ENCODE measurements at regions not wholly inside any gene's neighbourhood (a gene's known extent, or its start where the extent isn't known, plus 50 kb on each side); places are given as distances from the start of the nearest gene placed in this dataset.

GRCh38 chr10:118102121-118102520 lies 55.4 kb upstream of the RAB11FIP2 start:
- no peak overlapping the region for H3K27ac Mint-ChIP-seq (ENCODE audit: unreplicated experiment)
- no peaks in the 10 kb centered on the region for H3K27me3 Mint-ChIP-seq (ENCODE audit: unreplicated experiment)
- H3K36me3 Mint-ChIP-seq (ENCODE audit: insufficient read depth, unreplicated experiment): no peaks in the 10 kb centered on the region
- no peaks in the 10 kb centered on the region for H3K4me1 Mint-ChIP-seq (ENCODE audit: low read depth, unreplicated experiment)
- CTCF ChIA-PET: no interaction called here
- BruUV-seq (replicated peaks): no TSS peak
- DNase-seq: no peak
- no peaks in the 10 kb centered on the region for H3K9me3 Mint-ChIP-seq (ENCODE audit: low read depth, unreplicated experiment)
- intact Hi-C loops (cut with micrococcal nuclease; ENCODE audit: unreplicated experiment): loop anchor here (10.0 kb wide), 1 partner anchor 237 kb away; no protein-coding TSS in a partner anchor
- H3K4me3 Mint-ChIP-seq (ENCODE audit: low read depth, unreplicated experiment): no peak overlapping the region
- no peak for TF ChIP-seq CTCF (IDR thresholded peaks at IDR 0.05; ENCODE audit: unreplicated experiment)

GRCh38 chr10:118101501-118101900 lies 54.8 kb upstream of the RAB11FIP2 start:
- no peaks in the 10 kb centered on the region for H3K27me3 Mint-ChIP-seq (ENCODE audit: unreplicated experiment)
- DNase-seq: no peak
- H3K4me3 Mint-ChIP-seq (ENCODE audit: low read depth, unreplicated experiment): no peak overlapping the region
- intact Hi-C loops (cut with micrococcal nuclease; ENCODE audit: unreplicated experiment): loop anchor here (10.0 kb wide), 1 partner anchor 237 kb away; no protein-coding TSS in a partner anchor
- H3K4me1 Mint-ChIP-seq (ENCODE audit: low read depth, unreplicated experiment): no peaks in the 10 kb centered on the region
- H3K27ac Mint-ChIP-seq (ENCODE audit: unreplicated experiment): no peak overlapping the region
- no peaks in the 10 kb centered on the region for H3K9me3 Mint-ChIP-seq (ENCODE audit: low read depth, unreplicated experiment)
- no peak for TF ChIP-seq CTCF (IDR thresholded peaks at IDR 0.05; ENCODE audit: unreplicated experiment)
- H3K36me3 Mint-ChIP-seq (ENCODE audit: insufficient read depth, unreplicated experiment): no peaks in the 10 kb centered on the region
- no TSS peak for BruUV-seq (replicated peaks)
- CTCF ChIA-PET: no interaction called here

Measured in Calu3 (cell line).